Upper lobe of right lung (tissue), 1 donor: ENCODE measurements at regions not wholly inside any gene's neighbourhood (a gene's known extent, or its start where the extent isn't known, plus 50 kb on each side); places are given as distances from the start of the nearest gene placed in this dataset.
A peak's percentile ranks its signal among the peaks of the same experiment; 100 is the strongest.

ENCODE experiments used
- ATAC-seq: fragments of 200-7000 bp; cut with Tn5 transposase; one replicate; pipeline ENCODE4 v1.9.1; 2020; ENCODE audit warnings: mild to moderate bottlenecking, moderate library complexity
- DNase-seq: peaks from one replicate; pipeline ENCODE4 v3.0.0-alpha.2; 2020
- H3K27ac ChIP-seq: fragments of 200-600 bp; one replicate; pipeline ENCODE4 v1.8.0; 2022
- H3K27me3 ChIP-seq: fragments of 200-600 bp; one replicate; pipeline ENCODE4 v1.8.0; 2022; ENCODE audit warnings: mild to moderate bottlenecking
- H3K36me3 ChIP-seq: fragments of 200-600 bp; one replicate; pipeline ENCODE4 v1.8.0; 2022
- H3K4me1 ChIP-seq: fragments of 200-600 bp; one replicate; pipeline ENCODE4 v1.8.0; 2022
- H3K4me3 ChIP-seq: fragments of 200-600 bp; one replicate; pipeline ENCODE4 v1.8.0; 2022; ENCODE audit warnings: mild to moderate bottlenecking
- H3K9me3 ChIP-seq: fragments of 200-600 bp; one replicate; pipeline ENCODE4 v1.8.0; 2022
- intact Hi-C: fragments of 100-400 bp; cut with DNase I; formaldehyde crosslinking; loops from one replicate; pipeline ENCODE4 v1.11.0; 2022
- TF ChIP-seq, protein P1 (sequence below): fragments of 200-600 bp; IDR thresholded peaks from one replicate; pipeline ENCODE4 v1.8.0; 2022; ENCODE audit warnings: antibody characterized with exemption
- donor health status: DM: no; HTN: yes; CAD: no; lungs with severe emphysema.

GRCh38 chr9:129319076-129319937 is 141.2 kb upstream of the IER5L start:
- TF ChIP-seq, protein P1, sequence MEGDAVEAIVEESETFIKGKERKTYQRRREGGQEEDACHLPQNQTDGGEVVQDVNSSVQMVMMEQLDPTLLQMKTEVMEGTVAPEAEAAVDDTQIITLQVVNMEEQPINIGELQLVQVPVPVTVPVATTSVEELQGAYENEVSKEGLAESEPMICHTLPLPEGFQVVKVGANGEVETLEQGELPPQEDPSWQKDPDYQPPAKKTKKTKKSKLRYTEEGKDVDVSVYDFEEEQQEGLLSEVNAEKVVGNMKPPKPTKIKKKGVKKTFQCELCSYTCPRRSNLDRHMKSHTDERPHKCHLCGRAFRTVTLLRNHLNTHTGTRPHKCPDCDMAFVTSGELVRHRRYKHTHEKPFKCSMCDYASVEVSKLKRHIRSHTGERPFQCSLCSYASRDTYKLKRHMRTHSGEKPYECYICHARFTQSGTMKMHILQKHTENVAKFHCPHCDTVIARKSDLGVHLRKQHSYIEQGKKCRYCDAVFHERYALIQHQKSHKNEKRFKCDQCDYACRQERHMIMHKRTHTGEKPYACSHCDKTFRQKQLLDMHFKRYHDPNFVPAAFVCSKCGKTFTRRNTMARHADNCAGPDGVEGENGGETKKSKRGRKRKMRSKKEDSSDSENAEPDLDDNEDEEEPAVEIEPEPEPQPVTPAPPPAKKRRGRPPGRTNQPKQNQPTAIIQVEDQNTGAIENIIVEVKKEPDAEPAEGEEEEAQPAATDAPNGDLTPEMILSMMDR: no peak
- Histone ChIP-seq H3K4me3 (no peak overlapping the region), H3K36me3 (no peaks in the 10 kb centered on the region), H3K27me3 (no peaks in the 10 kb centered on the region), H3K9me3 (no peaks in the 10 kb centered on the region), H3K27ac (peak overlapping the region; percentile 90), H3K4me1 (peaks cover 65% of the 10 kb centered on the region)
- intact Hi-C loops: no loop called here
- peak; percentile 63 for DNase-seq
- no peak for ATAC-seq

DNA sequence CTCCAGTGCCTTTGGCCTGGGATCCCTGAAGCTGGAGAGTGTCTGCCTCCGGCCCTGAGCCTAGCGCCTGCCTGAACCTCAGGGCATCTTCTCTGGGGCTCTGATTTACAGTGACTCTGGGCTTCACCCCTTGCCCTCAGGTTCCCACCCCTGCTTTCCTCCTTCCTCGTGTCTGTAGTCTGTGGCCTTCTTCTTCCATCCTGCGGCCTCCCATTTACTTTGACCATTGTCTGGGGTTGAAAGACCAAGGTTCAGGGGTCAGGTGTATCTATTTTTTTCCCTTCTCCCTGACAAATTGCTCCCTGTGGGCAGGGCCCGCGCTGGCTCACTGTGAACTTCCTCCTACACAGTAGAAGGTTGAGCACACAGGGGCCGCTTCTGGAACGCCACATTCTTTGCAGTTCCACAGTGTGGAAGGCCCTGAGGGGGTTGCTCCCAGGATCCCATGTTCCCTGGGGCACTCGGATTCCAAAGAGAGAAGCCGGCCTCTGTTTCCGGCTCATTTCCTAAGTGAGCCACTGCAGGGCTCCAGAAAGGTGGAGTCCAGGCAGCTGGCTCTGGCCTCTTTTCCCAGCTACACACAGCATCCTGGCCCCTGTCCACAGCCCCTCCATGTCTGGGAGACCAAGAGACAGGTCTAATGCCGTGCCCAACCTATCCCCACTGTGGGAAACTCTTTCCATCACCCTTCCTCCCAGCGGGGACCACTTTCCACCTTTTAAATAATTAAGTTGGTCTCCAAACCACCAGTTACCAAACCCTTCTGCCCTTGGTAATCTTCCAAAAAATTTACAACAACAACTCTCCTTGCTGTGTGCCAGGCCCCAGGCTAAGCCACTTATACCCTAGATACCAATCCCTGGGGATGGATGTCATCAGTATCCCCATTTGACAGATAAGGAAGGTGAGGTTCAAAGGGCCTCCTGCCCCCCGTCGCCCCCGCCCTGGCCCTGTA is 140.3 kb upstream of the IER5L start:
- H3K27me3 ChIP-seq: no peaks in the 10 kb centered on the region
- intact Hi-C loops: no loop called here
- ATAC-seq (no peak), DNase-seq (peak; percentile 53)
- no peak overlapping the region for H3K4me3 ChIP-seq
- H3K36me3 ChIP-seq: no peaks in the 10 kb centered on the region
- H3K9me3 ChIP-seq: no peaks in the 10 kb centered on the region
- peak overlapping the region; percentile 90 for H3K27ac ChIP-seq
- peaks cover 65% of the 10 kb centered on the region for H3K4me1 ChIP-seq
- TF ChIP-seq, protein P1: no peak

GRCh38 chr9:129317179-129318011 is 139.3 kb upstream of the IER5L start:
- Histone ChIP-seq H3K4me3 (no peak overlapping the region), H3K4me1 (peaks cover 65% of the 10 kb centered on the region), H3K9me3 (no peaks in the 10 kb centered on the region), H3K36me3 (no peaks in the 10 kb centered on the region), H3K27me3 (no peaks in the 10 kb centered on the region), H3K27ac (peak overlapping the region; percentile 90)
- ATAC-seq (peak; percentile 27), DNase-seq (peak; percentile 71)
- TF ChIP-seq, protein P1: no peak
- intact Hi-C loops: no loop called here

DNA sequence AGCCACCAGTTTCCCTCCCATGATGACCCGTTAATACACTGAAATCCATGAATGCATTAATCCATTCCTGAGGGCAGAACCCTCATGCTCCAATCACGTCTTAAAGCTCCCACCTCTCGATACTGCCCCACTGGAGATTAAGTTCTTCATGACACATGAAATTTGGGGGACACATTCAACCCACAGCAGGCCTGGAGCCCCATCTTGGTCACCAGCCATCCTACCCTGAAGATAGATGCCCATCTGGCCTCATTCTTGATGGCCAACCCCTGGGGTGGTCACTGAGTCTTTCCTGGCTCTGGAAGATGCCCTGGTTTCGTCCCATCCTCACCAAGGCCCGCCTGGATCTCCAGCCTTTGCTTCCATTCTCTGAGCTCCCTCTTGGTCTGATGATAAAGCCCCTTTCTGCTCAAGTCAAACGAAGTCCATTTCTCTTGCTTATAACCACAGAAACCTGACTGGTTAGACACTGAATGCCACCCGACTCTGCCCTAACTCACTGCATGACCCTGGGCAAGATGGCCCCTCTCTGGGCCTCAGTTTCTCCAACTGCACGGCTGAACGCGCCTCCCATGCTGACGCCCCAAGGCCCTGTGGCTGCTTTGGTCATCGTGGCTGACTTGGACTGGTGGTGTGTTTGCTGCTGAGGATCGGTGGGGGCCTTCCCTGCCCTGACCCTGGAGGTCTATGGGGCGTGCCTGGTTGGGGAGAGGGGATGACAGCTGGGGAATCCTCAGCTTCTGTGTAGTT is 138.4 kb upstream of the IER5L start:
- TF ChIP-seq, protein P1: no peak
- ATAC-seq: no peak

More for the DNA sequence above, 138.4 kb upstream of the IER5L start:
- peak overlapping the region; percentile 66 for H3K27ac ChIP-seq
- intact Hi-C loops: no loop called here
- H3K4me3 ChIP-seq: no peak overlapping the region
- no peaks in the 10 kb centered on the region for H3K27me3 ChIP-seq
- peaks cover 60% of the 10 kb centered on the region for H3K4me1 ChIP-seq
- peak; percentile 40 for DNase-seq
- H3K9me3 ChIP-seq: no peaks in the 10 kb centered on the region
- H3K36me3 ChIP-seq: no peaks in the 10 kb centered on the region
